ENCODE measurements at regions not wholly inside any gene's neighbourhood (a gene's known extent, or its start where the extent isn't known, plus 50 kb on each side); places are given as distances from the start of the nearest gene placed in this dataset.

DNA sequence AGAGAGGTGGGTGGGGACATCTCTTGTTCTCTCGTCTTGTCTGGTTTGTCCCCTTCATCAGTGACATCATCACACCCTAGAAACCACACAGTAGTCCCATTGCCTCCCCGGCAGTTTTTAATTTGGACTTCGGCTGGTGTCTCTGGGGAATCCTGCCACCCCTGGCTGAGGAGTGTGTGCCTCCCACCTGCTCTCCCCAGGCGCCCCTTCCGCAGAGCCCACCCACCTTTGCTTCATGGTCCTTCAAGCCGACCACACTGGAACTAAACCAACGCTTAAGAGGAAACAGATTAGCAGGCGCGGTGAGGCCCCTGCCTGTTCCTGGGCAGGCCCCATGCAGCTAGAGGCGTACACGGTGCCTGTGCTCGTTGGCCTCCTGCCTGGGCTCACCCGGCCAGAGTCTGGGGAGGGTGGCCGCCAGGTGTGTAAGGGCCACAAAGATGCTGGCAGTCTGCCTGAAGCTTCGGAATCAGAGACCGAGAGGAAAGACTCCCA lies 107.6 kb upstream of the SPRY4 start:
- ATAC-seq (replicated peaks in 1 of 4), result peak; percentile 59 to 72 (median 64)
- Mint-ChIP-seq H3K27ac (peak overlapping the region; percentile 81 to 92), H3K4me1 (peaks cover 36 to 47% (median 39%) of the 10 kb centered on the region in 3 donors), H3K27me3 (no peaks in the 10 kb centered on the region), H3K9me3 (no peaks in the 10 kb centered on the region), H3K36me3 (no peaks in the 10 kb centered on the region), H3K4me3 (peak overlapping the region in 2 of 3 donors; percentile 53 to 68)
- ChIA-PET POLR2A (interaction anchor here (0.5 to 1.2 kb wide), 3 partner anchors 10 to 83 kb away, joined by 4 to 8 read pairs (median 4); no protein-coding TSS in a partner anchor), CTCF (no interaction called here)
- 13% methylated on average over 16 of the region's 16 CpGs for WGBS (ENCODE audit: insufficient coverage)
- Histone ChIP-seq H3K4me3 (ENCODE audit: control insufficient read depth in 1 of 2, extremely low read depth in 1 of 2, low read length in 1 of 2) (peak overlapping the region in 1 of 2 donors; percentile 10), H3K36me3 (ENCODE audit: control insufficient read depth in 2 of 2, extremely low read depth in 1 of 2, insufficient read depth in 1 of 2, low read length in 1 of 2) (no peaks in the 10 kb centered on the region), H3K27me3 (replicated peaks in 1 of 2; ENCODE audit: control insufficient read depth in 2 of 2, extremely low read depth in 1 of 2, insufficient read depth in 2 of 2, low read length in 1 of 2) (no peaks in the 10 kb centered on the region), H3K9me3 (no peaks in the 10 kb centered on the region), H3K4me1 (ENCODE audit: control insufficient read depth in 1 of 2, extremely low read depth in 1 of 2, insufficient read depth in 2 of 2, low read length in 2 of 2) (peaks cover 15 to 44% of the 10 kb centered on the region in 2 experiments), H3K27ac (ENCODE audit: low read length) (peak overlapping the region; percentile 83)
- peak in 25 of 35 experiments; percentile 6 to 55 (median 20) for DNase-seq

- peaks cover 0 to 12% (median 0%) of the 10 kb centered on the region in 3 donors for H3K9me3 Mint-ChIP-seq
- peaks cover 51 to 75% (median 53%) of the 10 kb centered on the region in 3 donors for H3K4me1 Mint-ChIP-seq
- ATAC-seq (replicated peaks in 1 of 4) (no peak), DNase-seq (no peak)
- no peak overlapping the region for H3K27ac ChIP-seq (ENCODE audit: low read length)
- peaks cover 22 to 57% of the 10 kb centered on the region in 2 experiments for H3K4me1 ChIP-seq (ENCODE audit: control insufficient read depth in 1 of 2, extremely low read depth in 1 of 2, insufficient read depth in 2 of 2, low read length in 2 of 2)
- no peak overlapping the region for H3K27ac Mint-ChIP-seq
- CTCF ChIA-PET, result no interaction called here
- H3K4me3 Mint-ChIP-seq, result no peak overlapping the region
- no peak overlapping the region for H3K4me3 ChIP-seq (ENCODE audit: control insufficient read depth in 1 of 2, extremely low read depth in 1 of 2, low read length in 1 of 2)
- WGBS (ENCODE audit: insufficient coverage), result 96% methylated on average over 6 of the region's 8 CpGs
- H3K27me3 Mint-ChIP-seq, result no peaks in the 10 kb centered on the region
- no peaks in the 10 kb centered on the region for H3K9me3 ChIP-seq
- peaks cover 5% of the 10 kb centered on the region for H3K36me3 Mint-ChIP-seq
- H3K36me3 ChIP-seq (ENCODE audit: control insufficient read depth in 2 of 2, extremely low read depth in 1 of 2, insufficient read depth in 1 of 2, low read length in 1 of 2), result no peaks in the 10 kb centered on the region
- no peaks in the 10 kb centered on the region for H3K27me3 ChIP-seq (replicated peaks in 1 of 2; ENCODE audit: control insufficient read depth in 2 of 2, extremely low read depth in 1 of 2, insufficient read depth in 2 of 2, low read length in 1 of 2)
- POLR2A ChIA-PET, result interaction anchor here in 1 of 2 donors (0.6 kb wide), 2 partner anchors 279 to 1400 kb away, joined by 3 read pairs; no protein-coding TSS in a partner anchor
Measured at GRCh38 chr5:142428773-142429473, 104.1 kb upstream of the SPRY4 start.

- H3K27me3 ChIP-seq (replicated peaks in 1 of 2; ENCODE audit: control insufficient read depth in 2 of 2, extremely low read depth in 1 of 2, insufficient read depth in 2 of 2, low read length in 1 of 2), result no peaks in the 10 kb centered on the region
- DNase-seq (no peak), ATAC-seq (replicated peaks in 1 of 4) (no peak)
- no peaks in the 10 kb centered on the region for H3K27me3 Mint-ChIP-seq
- no peak overlapping the region for H3K27ac Mint-ChIP-seq
- no peak overlapping the region for H3K4me3 ChIP-seq (ENCODE audit: control insufficient read depth in 1 of 2, extremely low read depth in 1 of 2, low read length in 1 of 2)
- peaks cover 0 to 12% (median 0%) of the 10 kb centered on the region in 3 donors for H3K9me3 Mint-ChIP-seq
- peaks cover 5% of the 10 kb centered on the region for H3K36me3 Mint-ChIP-seq
- ChIA-PET POLR2A (interaction anchor here in 1 of 2 donors (0.6 kb wide), 1 partner anchor 1401 kb away, joined by 3 read pairs; no protein-coding TSS in a partner anchor), CTCF (no interaction called here)
- no peaks in the 10 kb centered on the region for H3K36me3 ChIP-seq (ENCODE audit: control insufficient read depth in 2 of 2, extremely low read depth in 1 of 2, insufficient read depth in 1 of 2, low read length in 1 of 2)
- no peak overlapping the region for H3K4me3 Mint-ChIP-seq
- peaks cover 45 to 71% (median 51%) of the 10 kb centered on the region in 3 donors for H3K4me1 Mint-ChIP-seq
- WGBS (ENCODE audit: insufficient coverage), result 100% methylated on average over 3 of the region's 7 CpGs
- H3K4me1 ChIP-seq (ENCODE audit: control insufficient read depth in 1 of 2, extremely low read depth in 1 of 2, insufficient read depth in 2 of 2, low read length in 2 of 2), result peaks cover 20 to 50% of the 10 kb centered on the region in 2 experiments
- no peak overlapping the region for H3K27ac ChIP-seq (ENCODE audit: low read length)
- H3K9me3 ChIP-seq, result no peaks in the 10 kb centered on the region
Measured at GRCh38 chr5:142428036-142428772, 103.4 kb upstream of the SPRY4 start.

GRCh38 chr5:142427529-142427928 lies 102.7 kb upstream of the SPRY4 start:
- 100% methylated on average over 3 of the region's 6 CpGs for WGBS (ENCODE audit: insufficient coverage)
- Mint-ChIP-seq H3K27me3 (no peaks in the 10 kb centered on the region), H3K4me3 (no peak overlapping the region), H3K36me3 (peaks cover 5% of the 10 kb centered on the region), H3K27ac (no peak overlapping the region), H3K4me1 (peaks cover 44 to 69% (median 45%) of the 10 kb centered on the region in 3 donors), H3K9me3 (peaks cover 0 to 12% (median 0%) of the 10 kb centered on the region in 3 donors)
- no peak overlapping the region for H3K4me3 ChIP-seq (ENCODE audit: control insufficient read depth in 1 of 2, extremely low read depth in 1 of 2, low read length in 1 of 2)
- CTCF ChIA-PET, result no interaction called here
- H3K36me3 ChIP-seq (ENCODE audit: control insufficient read depth in 2 of 2, extremely low read depth in 1 of 2, insufficient read depth in 1 of 2, low read length in 1 of 2), result no peaks in the 10 kb centered on the region
- POLR2A ChIA-PET, result no interaction called here
- H3K27me3 ChIP-seq (replicated peaks in 1 of 2; ENCODE audit: control insufficient read depth in 2 of 2, extremely low read depth in 1 of 2, insufficient read depth in 2 of 2, low read length in 1 of 2), result no peaks in the 10 kb centered on the region
- no peak for ATAC-seq (replicated peaks in 1 of 4)
- peaks cover 19 to 48% of the 10 kb centered on the region in 2 experiments for H3K4me1 ChIP-seq (ENCODE audit: control insufficient read depth in 1 of 2, extremely low read depth in 1 of 2, insufficient read depth in 2 of 2, low read length in 2 of 2)
- H3K9me3 ChIP-seq, result no peaks in the 10 kb centered on the region
- H3K27ac ChIP-seq (ENCODE audit: low read length), result no peak overlapping the region
- DNase-seq, result no peak

GRCh38 chr5:142427015-142427364 lies 102.2 kb upstream of the SPRY4 start:
- ATAC-seq (replicated peaks in 1 of 4), result no peak
- no peaks in the 10 kb centered on the region for H3K27me3 Mint-ChIP-seq
- H3K9me3 Mint-ChIP-seq, result peaks cover 0 to 12% (median 0%) of the 10 kb centered on the region in 3 donors
- peak overlapping the region; percentile 12 to 25 for H3K27ac Mint-ChIP-seq
- ChIA-PET CTCF (interaction anchor here in 1 of 2 donors (1.7 kb wide), 1 partner anchor 203 kb away, joined by 3 read pairs; no protein-coding TSS in a partner anchor), POLR2A (no interaction called here)
- no peak overlapping the region for H3K27ac ChIP-seq (ENCODE audit: low read length)
- 93% methylated on average over 3 of the region's 7 CpGs for WGBS (ENCODE audit: insufficient coverage)
- H3K4me1 Mint-ChIP-seq, result peaks cover 39 to 68% (median 41%) of the 10 kb centered on the region in 3 donors
- H3K36me3 Mint-ChIP-seq, result peaks cover 5% of the 10 kb centered on the region
- peaks cover 22 to 44% of the 10 kb centered on the region in 2 experiments for H3K4me1 ChIP-seq (ENCODE audit: control insufficient read depth in 1 of 2, extremely low read depth in 1 of 2, insufficient read depth in 2 of 2, low read length in 2 of 2)
- DNase-seq, result no peak
- H3K4me3 Mint-ChIP-seq, result no peak overlapping the region
- H3K4me3 ChIP-seq (ENCODE audit: control insufficient read depth in 1 of 2, extremely low read depth in 1 of 2, low read length in 1 of 2), result no peak overlapping the region
- H3K27me3 ChIP-seq (replicated peaks in 1 of 2; ENCODE audit: control insufficient read depth in 2 of 2, extremely low read depth in 1 of 2, insufficient read depth in 2 of 2, low read length in 1 of 2), result no peaks in the 10 kb centered on the region
- no peaks in the 10 kb centered on the region for H3K36me3 ChIP-seq (ENCODE audit: control insufficient read depth in 2 of 2, extremely low read depth in 1 of 2, insufficient read depth in 1 of 2, low read length in 1 of 2)
- no peaks in the 10 kb centered on the region for H3K9me3 ChIP-seq

All from T-cell (primary cell).